ENCODE measurements at regions not wholly inside any gene's neighbourhood (a gene's known extent, or its start where the extent isn't known, plus 50 kb on each side); places are given as distances from the start of the nearest gene placed in this dataset.
"Not testable (repeated sequence)": the region's sequence is repeated elsewhere in the genome, so short reads cannot be mapped to it uniquely, and the experiment has no call there.

DNA sequence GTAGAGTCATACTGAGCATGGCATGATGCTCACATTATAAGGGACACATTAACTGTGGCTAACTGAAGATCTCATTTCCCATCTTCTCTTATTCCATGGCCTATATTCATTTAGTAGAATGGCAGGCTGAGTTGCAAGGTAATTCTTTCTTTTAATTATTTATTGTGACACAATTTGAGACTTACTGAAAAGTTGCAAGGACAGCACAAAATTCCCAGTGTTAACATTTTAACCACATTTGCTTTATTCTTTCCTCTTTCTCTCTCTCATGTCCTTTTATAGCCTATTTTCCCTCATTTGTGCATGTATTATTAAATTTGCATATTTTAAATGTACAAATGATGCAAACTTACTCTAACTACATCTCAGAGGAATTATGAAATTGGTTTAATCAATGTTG is 366.1 kb upstream of the RPS23 start:
- DNase-seq (ENCODE audit: low spot score) = no peak

- DNase-seq (ENCODE audit: low spot score) = no peak
Measured at GRCh38 chr5:82642313-82642712, 364.2 kb upstream of the RPS23 start.

- DNase-seq (ENCODE audit: low spot score) = peak; percentile 91
Measured at GRCh38 chr5:82641331-82642003, 363.3 kb upstream of the RPS23 start.

- DNase-seq (ENCODE audit: low spot score) = peak; percentile 31
Measured at GRCh38 chr5:82640916-82641315, 362.8 kb upstream of the RPS23 start.

- DNase-seq (ENCODE audit: low spot score) = no peak
Measured at GRCh38 chr5:82639393-82640144, 361.4 kb upstream of the RPS23 start.

- DNase-seq (ENCODE audit: low spot score) = no peak
Measured at GRCh38 chr5:82636591-82636990, 358.4 kb upstream of the RPS23 start.

- no peak for DNase-seq (ENCODE audit: low spot score)
Measured at GRCh38 chr5:82635561-82636288, 357.6 kb upstream of the RPS23 start.

GRCh38 chr5:82628364-82628910 is 350.3 kb upstream of the RPS23 start:
- no peak for DNase-seq (ENCODE audit: low spot score)

- DNase-seq (ENCODE audit: low spot score) = not testable (repeated sequence)
Measured at GRCh38 chr5:82626905-82627591, 348.9 kb upstream of the RPS23 start.

- not testable (repeated sequence) for DNase-seq (ENCODE audit: low spot score)
Measured at GRCh38 chr5:82626012-82626411, 347.9 kb upstream of the RPS23 start.

DNA sequence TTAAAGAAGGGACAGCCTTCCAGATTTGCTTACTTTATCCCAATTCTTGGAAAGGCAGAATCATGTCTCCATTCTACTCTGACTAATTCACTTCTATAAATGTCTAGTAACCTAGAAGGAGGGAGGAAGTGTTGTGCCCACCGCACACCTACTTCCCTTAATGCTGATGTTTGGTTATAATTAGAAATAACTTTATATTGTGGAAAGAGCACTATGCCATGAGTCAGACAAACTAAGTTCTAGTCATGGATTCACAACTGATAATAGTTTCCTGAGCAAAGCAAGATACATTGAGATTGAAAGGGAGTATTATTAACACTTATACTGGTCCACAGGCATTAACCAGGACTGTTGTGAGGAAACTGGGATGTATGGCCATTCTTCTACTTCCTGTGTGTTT is 345.9 kb upstream of the RPS23 start:
- no peak for DNase-seq (ENCODE audit: low spot score)

DNA sequence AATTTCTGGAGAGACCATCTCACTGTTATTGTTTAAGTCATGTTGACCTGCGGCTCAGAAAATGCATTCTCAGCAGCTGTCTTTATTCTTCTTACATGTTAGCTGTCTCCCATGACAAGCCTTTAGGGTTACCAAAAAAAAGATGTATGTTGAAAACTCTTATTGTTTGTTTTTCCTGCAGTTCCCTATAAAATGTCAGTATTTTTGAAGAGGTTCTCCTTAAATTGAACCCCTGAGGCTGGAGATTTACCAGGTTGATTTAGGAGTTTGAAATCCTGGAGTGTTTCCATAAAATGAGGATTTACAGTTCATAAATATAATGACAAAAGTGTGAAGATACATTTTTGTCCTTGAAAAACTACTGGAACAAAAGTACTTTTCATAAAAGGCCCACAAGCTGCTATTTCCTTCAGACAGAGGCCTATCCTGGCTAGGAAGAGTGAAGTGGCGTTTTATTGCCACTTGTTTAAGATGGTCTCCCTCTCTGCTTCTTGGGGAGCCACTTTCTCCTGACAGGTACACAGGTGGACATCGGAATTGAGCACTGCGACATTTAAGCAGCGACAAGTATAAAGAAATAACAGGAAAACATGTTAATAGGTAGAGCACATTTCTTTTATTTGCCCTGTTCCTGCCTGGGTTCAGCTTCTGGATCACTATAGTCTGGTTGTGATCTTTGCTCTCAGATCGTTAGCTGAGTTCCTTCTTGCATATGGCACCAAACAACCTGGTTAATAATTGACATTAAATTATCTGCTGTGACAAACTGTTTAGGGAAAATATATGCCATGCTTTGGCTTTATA is 344.8 kb upstream of the RPS23 start:
- DNase-seq (ENCODE audit: low spot score) = no peak

GRCh38 chr5:82622205-82622604 is 344.1 kb upstream of the RPS23 start:
- DNase-seq (ENCODE audit: low spot score) = no peak

DNA sequence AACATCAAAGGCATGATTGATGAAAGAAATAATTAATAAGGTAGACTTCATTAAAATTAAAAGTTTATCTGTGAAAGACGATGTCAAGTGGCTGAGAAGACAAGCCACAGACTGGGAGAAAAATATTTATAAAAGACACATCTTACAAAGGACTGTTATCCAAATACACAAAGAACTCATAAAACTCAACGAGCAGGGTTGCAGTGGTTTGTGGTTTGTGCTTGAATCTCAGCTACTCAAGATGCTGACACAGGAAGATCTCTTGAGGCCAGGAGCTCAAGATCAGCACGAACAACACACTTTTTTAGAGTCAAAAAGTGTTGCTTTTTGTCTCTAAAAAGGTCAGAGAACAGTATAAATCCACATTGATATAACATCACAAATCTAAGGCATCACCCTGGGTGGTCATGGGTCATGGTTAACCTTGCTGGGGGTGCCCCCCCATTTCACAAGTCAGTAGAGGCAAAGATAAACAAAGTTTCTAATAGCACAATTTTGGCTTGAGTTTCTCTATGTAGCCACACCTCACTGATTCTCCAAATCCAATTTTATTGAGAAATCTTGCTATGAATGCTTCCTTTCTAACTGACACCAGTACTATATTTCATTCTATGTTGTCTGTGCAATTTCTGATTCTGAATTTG is 342.9 kb upstream of the RPS23 start:
- DNase-seq (ENCODE audit: low spot score) = no peak

DNA sequence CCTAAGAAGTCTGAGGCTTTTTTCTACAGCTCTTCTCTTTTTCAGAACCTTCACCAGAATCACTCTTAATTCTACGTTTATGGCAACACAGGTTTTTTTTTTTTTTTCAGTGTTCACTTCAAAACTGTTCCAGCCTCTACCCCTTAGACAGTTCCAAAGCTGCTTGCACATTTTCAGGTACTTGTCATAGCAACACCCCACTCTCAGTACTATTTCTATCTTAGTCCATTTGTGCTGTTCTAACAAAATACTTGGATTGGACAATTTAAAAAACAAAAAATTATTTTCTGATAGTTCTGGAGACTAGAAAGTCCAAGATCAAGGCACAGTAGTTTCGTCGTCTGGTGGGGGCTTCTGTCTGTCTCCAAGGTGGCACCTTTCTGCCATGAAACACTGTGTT is 340.9 kb upstream of the RPS23 start:
- no peak for DNase-seq (ENCODE audit: low spot score)

DNA sequence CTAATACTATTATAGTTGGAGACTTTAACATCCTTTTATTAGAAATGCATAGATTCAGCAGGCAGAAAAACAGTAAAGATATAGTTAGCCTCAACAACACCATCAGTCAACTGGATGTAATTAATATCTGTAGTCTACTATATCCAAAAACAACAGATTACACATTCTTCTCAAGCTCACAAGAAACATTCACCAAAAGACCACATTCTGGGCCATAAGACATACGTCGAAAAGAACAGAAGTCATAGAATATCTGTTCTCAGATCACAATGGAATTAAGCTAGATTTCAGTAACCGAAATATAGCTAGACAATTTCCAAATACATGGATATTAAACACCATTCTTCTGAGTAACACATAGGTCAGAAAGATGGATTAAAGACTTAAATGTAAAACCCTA is 336.6 kb upstream of the RPS23 start:
- DNase-seq (ENCODE audit: low spot score) = no peak

- DNase-seq (ENCODE audit: low spot score) = no peak
Measured at GRCh38 chr5:82613891-82614290, 335.7 kb upstream of the RPS23 start.

DNA sequence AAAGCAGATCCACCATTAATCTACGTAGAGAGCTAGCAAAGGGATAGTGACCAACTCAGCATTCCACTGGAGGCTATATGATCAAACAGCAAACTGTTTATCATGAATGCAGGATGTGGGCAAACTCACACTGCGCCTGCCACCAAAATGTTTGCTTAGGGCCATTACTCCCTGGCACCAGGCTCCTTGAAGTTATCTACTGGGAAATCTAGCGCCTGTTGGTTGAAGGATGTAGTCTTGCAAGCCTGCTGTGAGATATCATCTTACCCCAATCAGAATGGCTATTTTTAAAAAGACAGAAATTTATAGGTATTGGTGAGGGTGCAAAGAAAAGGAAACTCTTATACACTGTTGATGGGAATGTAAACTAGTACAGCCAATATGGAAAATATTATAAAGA is 332.5 kb upstream of the RPS23 start:
- DNase-seq (ENCODE audit: low spot score) = no peak

DNA sequence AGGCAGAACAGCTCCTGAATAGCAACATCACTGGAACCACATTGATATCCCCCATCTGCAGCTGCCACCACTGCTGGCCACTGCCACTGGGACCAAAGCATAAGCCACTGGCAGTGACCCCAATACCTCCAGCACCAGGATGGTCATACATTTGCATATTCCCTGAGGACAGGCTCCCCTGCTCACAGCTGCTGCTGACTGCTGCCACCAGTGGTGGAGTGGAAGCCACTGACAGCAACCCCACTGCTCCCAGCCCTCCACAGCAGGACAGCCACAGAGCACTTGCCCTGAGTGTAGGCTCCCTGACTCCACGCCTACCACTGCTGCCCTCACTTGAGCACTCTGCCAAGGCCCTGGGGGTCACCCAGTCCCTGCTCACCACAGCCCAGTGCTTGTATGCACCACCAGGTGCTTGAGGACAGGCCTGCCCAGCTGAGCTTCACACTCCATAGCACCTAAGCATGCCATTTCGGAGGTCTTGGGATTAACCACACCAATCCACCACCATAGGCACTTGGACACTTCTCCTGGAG is 327.4 kb upstream of the RPS23 start:
- DNase-seq (ENCODE audit: low spot score) = no peak

Data from putamen (tissue), 1 donor.